GM12873 (cell line): ENCODE measurements at regions not wholly inside any gene's neighbourhood (a gene's known extent, or its start where the extent isn't known, plus 50 kb on each side); places are given as distances from the start of the nearest gene placed in this dataset.

Experiments
- TF ChIP-seq, protein P1 (sequence below): IDR thresholded peaks from 2 replicates; pipeline ENCODE4 v1.5.1; 2012; ENCODE audit warnings: low read depth, mild to moderate bottlenecking, moderate library complexity, low read length, control low read depth; ENCODE audit not compliant: insufficient read depth; ENCODE audit errors: missing control alignments

DNA sequence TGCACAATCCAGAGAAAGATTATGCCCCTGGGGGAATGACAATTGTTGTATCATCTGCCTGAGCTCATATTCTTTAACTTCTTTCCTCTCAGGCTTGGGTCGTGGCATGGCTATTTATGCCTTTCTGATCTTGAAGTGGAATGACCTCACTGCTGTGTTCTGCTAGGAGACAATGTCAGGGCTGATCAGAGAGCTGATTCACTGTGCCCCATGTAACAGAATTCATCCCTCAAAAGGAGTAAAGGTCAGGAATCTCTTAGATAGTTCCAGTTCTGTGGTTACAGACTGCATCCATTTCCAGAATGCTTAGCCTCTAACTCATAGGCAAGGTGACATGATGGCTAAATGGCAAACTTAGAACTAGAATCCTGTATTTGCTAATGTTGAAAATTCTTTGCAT is 511.7 kb upstream of the CNTNAP5 start:
- TF ChIP-seq, protein P1, sequence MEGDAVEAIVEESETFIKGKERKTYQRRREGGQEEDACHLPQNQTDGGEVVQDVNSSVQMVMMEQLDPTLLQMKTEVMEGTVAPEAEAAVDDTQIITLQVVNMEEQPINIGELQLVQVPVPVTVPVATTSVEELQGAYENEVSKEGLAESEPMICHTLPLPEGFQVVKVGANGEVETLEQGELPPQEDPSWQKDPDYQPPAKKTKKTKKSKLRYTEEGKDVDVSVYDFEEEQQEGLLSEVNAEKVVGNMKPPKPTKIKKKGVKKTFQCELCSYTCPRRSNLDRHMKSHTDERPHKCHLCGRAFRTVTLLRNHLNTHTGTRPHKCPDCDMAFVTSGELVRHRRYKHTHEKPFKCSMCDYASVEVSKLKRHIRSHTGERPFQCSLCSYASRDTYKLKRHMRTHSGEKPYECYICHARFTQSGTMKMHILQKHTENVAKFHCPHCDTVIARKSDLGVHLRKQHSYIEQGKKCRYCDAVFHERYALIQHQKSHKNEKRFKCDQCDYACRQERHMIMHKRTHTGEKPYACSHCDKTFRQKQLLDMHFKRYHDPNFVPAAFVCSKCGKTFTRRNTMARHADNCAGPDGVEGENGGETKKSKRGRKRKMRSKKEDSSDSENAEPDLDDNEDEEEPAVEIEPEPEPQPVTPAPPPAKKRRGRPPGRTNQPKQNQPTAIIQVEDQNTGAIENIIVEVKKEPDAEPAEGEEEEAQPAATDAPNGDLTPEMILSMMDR: no peak

DNA sequence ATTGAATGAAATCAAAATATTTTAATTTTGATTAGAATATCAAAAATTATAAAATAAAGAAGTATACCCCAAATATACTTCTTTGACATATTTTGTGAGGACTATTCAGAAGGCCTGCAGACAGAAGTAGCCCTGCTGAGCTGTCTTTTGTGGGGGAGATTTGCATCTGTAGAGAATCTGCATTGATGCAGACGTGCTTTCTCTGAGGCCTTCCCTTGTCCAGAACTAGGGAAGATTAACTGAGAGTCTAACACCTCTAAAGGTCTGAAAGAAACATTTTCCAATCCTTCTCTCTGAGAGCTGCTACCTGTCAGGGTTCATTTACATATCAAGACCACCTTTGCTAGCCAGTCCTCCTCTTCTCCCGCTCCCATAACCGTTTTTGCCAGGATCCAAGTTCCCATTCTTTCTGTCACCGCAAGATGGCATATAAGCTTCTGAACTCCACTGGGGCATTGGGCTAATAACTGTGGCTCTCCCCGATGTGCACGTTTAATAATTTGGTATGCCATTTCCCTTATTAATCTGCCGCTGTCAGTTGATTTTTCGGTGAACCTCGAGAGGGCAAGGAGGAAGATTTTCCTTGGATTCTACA is 510.4 kb upstream of the CNTNAP5 start:
- TF ChIP-seq, protein P1: no peak

DNA sequence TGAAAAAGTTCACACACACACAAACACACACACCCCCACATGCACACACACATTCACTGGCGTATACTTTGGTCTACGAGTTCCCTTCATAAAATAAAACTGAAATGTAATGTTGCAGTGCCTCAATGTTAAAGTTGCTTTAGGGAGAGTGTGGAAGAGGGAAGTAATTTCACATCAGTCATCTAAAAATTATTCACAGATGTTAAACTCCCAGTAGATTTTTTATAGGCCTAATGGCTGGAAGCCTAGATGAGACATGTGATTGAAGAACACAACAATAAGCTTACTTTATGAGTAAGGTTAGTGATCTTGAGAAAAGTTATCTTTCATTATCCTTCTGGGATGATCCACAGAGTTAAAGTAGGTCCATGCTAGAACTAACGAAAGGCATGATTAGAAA is 506.7 kb upstream of the CNTNAP5 start:
- TF ChIP-seq, protein P1: no peak

DNA sequence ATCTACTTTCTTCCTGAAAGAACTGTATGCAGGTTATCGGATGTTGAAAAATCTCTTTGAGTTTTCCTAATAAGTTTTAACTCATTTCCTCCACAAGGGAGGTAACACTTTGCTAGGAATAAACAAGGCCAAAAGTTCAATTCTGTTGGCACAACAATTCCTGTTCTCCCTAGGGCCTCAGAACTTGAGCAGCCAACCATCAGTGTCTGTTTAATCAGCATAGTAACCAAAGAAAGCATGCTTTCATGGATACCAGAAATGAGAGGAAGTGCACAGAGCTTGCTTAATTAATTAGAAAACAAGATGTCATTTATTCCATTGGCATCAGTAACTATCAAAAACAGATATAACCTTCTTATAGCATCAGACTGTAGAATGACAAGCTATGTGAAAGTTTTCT is 503.2 kb upstream of the CNTNAP5 start:
- TF ChIP-seq, protein P1: no peak

DNA sequence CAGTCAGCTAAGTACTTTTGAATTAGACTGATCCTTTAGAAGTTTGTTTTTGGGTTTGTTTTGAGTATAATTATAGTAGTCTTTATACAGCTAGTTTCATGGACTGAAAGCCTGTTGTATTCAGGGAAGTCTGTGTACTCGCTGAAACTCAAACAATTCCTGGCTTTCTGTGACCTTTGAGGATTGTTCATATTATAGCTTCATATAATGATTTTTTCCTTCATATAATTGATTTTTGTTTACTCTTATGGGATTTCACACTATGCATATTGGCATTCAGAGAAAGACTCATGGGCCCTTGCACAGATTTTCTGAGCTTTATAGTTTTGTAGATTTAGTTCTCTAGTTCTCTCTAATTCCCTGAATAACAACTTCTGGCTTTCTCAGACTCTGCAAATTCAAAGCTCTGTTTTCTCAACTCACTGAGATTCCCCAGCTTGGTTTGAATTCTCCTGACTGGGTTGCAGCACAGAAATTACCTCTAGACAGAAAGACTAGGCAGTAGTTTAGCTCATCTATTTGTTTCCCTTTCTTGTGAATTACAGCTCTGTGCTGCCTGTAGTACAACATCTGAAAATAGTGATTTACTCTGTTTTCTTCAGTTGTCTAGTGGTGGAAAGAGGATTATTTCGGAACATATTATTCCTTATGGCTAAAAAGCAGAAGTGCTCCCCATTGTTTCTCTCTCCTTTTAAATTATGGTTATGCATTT is 495.9 kb upstream of the CNTNAP5 start:
- TF ChIP-seq, protein P1: no peak

DNA sequence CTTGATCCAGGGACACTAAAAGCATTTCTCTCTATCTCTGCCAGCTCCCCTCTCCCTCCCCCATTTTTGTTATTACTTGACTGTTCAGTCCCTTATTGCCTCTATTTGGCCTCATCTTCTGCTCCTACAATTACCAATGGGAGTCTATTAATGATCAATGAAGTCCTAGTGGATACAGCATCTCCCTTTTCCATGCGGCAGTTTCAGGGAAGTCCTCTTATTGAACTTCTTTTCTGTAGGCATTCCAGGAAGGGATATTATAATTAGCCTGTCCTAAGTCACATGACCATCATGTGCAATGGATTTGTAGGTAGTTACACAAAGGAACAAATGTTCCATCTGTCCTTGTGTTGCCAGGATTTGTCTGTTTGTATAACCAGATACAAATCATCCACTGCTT is 495.1 kb upstream of the CNTNAP5 start:
- TF ChIP-seq, protein P1: no peak

DNA sequence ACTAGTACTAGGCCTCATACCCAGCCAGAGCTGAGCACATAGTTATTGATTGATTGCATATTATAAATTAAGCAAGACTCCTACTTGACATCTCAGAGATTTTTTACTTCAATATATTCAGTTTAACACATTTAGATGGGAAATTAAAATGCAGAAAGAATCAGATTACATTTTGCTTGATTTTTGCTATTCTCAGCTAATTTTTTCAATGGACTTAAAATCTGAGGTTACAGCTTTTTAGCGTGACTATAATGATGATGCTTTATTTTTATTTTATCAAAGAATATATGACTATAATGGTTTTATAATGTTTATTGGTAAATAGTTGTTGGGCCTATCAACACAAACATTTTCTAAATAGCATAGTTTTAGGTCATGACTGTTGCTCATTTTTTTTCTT is 493.0 kb upstream of the CNTNAP5 start:
- TF ChIP-seq, protein P1: no peak
